ENCODE measurements at regions not wholly inside any gene's neighbourhood (a gene's known extent, or its start where the extent isn't known, plus 50 kb on each side); places are given as distances from the start of the nearest gene placed in this dataset.

GRCh38 chr2:238712011-238712410, 135.9 kb upstream of the TWIST2 start:
- TF ChIP-seq, protein P1, sequence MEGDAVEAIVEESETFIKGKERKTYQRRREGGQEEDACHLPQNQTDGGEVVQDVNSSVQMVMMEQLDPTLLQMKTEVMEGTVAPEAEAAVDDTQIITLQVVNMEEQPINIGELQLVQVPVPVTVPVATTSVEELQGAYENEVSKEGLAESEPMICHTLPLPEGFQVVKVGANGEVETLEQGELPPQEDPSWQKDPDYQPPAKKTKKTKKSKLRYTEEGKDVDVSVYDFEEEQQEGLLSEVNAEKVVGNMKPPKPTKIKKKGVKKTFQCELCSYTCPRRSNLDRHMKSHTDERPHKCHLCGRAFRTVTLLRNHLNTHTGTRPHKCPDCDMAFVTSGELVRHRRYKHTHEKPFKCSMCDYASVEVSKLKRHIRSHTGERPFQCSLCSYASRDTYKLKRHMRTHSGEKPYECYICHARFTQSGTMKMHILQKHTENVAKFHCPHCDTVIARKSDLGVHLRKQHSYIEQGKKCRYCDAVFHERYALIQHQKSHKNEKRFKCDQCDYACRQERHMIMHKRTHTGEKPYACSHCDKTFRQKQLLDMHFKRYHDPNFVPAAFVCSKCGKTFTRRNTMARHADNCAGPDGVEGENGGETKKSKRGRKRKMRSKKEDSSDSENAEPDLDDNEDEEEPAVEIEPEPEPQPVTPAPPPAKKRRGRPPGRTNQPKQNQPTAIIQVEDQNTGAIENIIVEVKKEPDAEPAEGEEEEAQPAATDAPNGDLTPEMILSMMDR (IDR thresholded peaks at IDR 0.05 in 4 of 5, conservative IDR thresholded peaks at IDR 0.05 in 1 of 5): no peak
- TF ChIP-seq POLR2A (IDR thresholded peaks at IDR 0.05): no peak
